SJSA1 (cell line): ENCODE measurements at regions not wholly inside any gene's neighbourhood (a gene's known extent, or its start where the extent isn't known, plus 50 kb on each side); places are given as distances from the start of the nearest gene placed in this dataset.
A peak's percentile ranks its signal among the peaks of the same experiment; 100 is the strongest.
"Not testable (repeated sequence)": the region's sequence is repeated elsewhere in the genome, so short reads cannot be mapped to it uniquely, and the experiment has no call there.

Experiments used
- DNase-seq, 2 experiments: peaks; one replicate each; pipeline ENCODE4 v3.0.0-alpha.2; 2015 to 2020; ENCODE audit warnings: low spot score in 2 of 2, low read depth in 1 of 2
- H3K27ac ChIP-seq: fragments of 250-450 bp; sonication (Bioruptor Pico); 2 replicates; pipeline ENCODE4 v1.5.1; 2020; ENCODE audit warnings: mild to moderate bottlenecking, moderate library complexity
- H3K27me3 ChIP-seq: fragments of 250-450 bp; sonication (Bioruptor Pico); replicated peaks from 2 replicates; pipeline ENCODE4 v1.5.1; 2020; ENCODE audit warnings: mild to moderate bottlenecking, moderate library complexity
- H3K36me3 ChIP-seq: fragments of 250-450 bp; sonication (Bioruptor Pico); 2 replicates; pipeline ENCODE4 v1.5.1; 2020; ENCODE audit warnings: mild to moderate bottlenecking
- H3K4me1 ChIP-seq: fragments of 250-450 bp; sonication (Bioruptor Pico); replicated peaks from 2 replicates; pipeline ENCODE4 v1.6.1; 2021; ENCODE audit warnings: mild to moderate bottlenecking
- H3K4me3 ChIP-seq: fragments of 250-450 bp; sonication (Bioruptor Pico); 2 replicates; pipeline ENCODE4 v1.5.1; 2020; ENCODE audit warnings: mild to moderate bottlenecking
- H3K9me3 ChIP-seq: fragments of 250-450 bp; sonication (Bioruptor Pico); replicated peaks from 2 replicates; pipeline ENCODE4 v1.5.1; 2020; ENCODE audit warnings: mild to moderate bottlenecking

DNA sequence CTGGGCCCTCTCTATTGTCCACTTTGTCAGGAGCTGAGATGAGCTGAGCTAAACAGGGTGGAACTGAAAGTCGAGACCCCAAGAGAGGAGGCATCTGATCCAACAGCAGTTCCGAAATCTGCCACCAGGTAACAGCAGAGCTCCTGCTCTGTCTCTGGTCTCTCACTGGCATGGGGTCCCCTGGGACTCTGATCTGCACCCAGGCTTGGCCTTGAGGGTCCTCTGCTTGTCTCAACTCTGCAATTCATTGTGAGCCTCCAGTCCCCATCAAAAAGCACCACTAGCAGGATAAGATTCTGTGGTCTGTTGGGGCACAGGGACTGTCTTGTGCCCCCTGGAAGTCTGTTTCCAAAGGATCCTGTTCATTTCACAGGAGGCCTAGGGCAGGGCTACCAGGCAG is 62.5 kb upstream of the TOP1 start:
- H3K27ac ChIP-seq, result no peak overlapping the region
- no peaks in the 10 kb centered on the region for H3K36me3 ChIP-seq
- no peaks in the 10 kb centered on the region for H3K27me3 ChIP-seq
- H3K4me3 ChIP-seq, result no peak overlapping the region
- H3K9me3 ChIP-seq, result no peaks in the 10 kb centered on the region
- no peak for DNase-seq
- H3K4me1 ChIP-seq, result peaks cover 4% of the 10 kb centered on the region

DNA sequence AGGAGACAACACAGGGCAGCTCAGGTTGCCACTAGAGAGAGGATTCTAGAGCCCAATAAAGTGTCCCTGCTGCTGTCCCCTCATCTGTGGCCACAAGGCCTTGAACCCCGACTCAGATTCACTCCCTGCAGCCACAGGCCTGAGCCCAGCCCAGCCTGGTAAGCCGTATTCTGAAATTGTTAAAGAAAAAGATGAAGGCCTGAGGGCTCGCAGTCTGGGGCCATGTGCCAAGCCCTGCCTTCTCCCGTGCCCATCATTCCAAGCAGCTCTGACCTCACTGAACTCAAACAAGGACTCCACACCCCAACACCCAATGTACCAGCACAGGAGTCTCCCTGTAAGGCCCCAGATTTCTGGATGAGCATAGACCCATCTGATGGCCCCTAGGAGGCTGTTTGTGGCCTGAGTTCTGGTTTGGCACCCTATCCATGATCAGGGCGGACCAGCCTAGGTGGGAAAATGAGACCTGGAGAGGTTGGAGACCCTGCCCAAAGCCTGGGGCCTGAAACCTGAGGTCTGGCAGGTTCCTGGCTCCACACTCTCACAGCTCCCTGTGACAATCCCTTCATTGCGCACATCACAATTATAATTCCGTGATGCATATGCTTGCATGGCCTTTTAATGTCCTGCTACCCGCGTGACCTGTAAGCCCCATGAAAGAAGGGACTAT is 62.0 kb upstream of the TOP1 start:
- Histone ChIP-seq H3K27me3 (no peaks in the 10 kb centered on the region), H3K4me1 (peaks cover 4% of the 10 kb centered on the region), H3K36me3 (no peaks in the 10 kb centered on the region), H3K9me3 (no peaks in the 10 kb centered on the region), H3K27ac (no peak overlapping the region), H3K4me3 (no peak overlapping the region)
- DNase-seq, result no peak

GRCh38 chr20:40967700-40968099 is 60.9 kb upstream of the TOP1 start:
- H3K9me3 ChIP-seq, result no peaks in the 10 kb centered on the region
- H3K4me1 ChIP-seq, result peaks cover 4% of the 10 kb centered on the region

DNA sequence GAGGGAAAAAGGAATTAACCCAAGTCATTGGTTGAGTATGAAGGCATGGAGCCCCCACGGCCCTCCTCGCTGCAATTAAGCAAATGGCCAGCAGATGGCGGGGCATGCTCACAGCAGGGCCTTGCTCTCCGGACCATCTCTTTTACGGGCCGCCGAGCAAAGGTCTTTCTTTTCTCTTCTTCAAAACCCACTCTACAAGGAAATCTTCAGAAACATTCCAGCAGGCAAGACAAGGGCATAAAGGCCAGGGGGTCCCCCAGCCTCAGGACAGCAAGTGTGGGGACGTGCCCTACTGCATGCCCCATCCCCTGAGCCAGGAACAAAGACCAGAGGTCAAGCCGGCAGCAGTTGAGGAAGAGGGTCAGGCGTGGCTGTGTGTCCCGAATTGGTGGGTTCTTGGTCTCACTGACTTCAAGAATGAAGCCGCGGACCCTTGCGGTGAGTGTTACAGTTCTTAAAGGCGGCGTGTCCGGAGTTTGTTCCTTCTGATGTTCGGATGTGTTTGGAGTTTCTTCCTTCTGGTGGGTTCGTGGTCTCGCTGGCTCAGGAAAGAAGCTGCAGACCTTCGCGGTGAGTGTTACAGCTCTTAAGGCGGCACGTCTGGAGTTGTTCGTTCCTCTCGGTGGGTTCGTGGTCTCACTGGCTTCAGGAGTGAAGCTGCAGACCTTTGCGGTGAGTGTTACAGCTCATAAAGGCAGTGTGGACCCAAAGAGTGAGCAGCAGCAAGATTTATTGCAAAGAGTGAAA is 59.6 kb upstream of the TOP1 start:
- H3K9me3 ChIP-seq, H3K4me1 ChIP-seq, H3K27ac ChIP-seq, H3K36me3 ChIP-seq, H3K27me3 ChIP-seq: not testable (repeated sequence)
- DNase-seq, result peak; percentile 71 to 84
- H3K4me3 ChIP-seq, result peak overlapping the region; percentile 26

More at GRCh38 chr20:40967700-40968099, 60.9 kb upstream of the TOP1 start:
- Histone ChIP-seq H3K27ac (no peak overlapping the region), H3K36me3 (no peaks in the 10 kb centered on the region), H3K4me3 (no peak overlapping the region), H3K27me3 (no peaks in the 10 kb centered on the region)
- DNase-seq, result no peak

DNA sequence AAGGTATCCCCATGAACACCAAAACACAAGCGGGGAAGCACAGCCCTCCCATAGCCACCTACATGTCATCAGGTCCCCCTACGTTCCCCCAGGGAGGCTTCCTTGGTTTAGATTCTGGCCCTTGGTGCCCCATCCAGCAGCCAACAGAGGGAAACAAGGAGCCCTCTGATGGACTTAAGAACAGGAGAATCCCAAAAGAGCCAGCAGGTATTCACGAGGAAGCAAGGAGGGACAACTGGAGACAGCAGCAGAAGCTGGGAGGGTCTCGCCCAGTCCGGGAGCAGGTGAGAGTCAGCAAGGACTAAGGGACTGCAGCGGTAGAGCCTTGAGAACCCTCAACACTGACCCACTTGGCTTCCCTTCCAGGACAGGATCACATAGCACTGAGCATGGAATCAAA is 58.4 kb upstream of the TOP1 start:
- no peak overlapping the region for H3K4me3 ChIP-seq
- H3K9me3 ChIP-seq, result no peaks in the 10 kb centered on the region
- H3K27me3 ChIP-seq, result no peaks in the 10 kb centered on the region
- H3K27ac ChIP-seq, result no peak overlapping the region
- no peaks in the 10 kb centered on the region for H3K36me3 ChIP-seq
- peak in 1 of 2 experiments; percentile 31 for DNase-seq
- H3K4me1 ChIP-seq, result peaks cover 4% of the 10 kb centered on the region

GRCh38 chr20:40977218-40977617 is 51.4 kb upstream of the TOP1 start:
- Histone ChIP-seq H3K9me3 (peaks cover 5% of the 10 kb centered on the region), H3K27ac (no peak overlapping the region), H3K4me3 (no peak overlapping the region), H3K27me3 (0 out of 2 replicates have a peak, but pooled peaks cover 2% of the 10 kb centered on the region), H3K36me3 (no peaks in the 10 kb centered on the region), H3K4me1 (no peaks in the 10 kb centered on the region)
- DNase-seq, result no peak

DNA sequence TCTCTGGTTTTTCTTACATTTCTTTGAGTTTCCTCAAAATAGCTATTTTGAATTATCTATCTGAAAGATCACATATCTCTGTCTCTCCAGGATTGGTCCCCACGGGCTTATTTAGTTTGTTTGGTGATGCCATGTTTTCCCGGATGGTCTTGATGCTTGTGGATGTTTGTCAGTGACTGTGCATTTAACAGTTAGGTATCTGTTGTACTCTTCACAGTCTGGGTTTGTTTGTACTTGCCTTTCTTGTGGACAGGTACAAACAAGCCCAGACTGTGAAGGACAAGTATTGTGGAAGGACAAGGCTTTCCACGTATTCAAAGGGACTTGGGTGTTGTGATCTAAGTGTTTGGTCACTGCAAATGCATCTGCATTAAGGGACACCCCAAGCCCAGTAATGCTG is 49.9 kb upstream of the TOP1 start:
- Histone ChIP-seq H3K9me3 (peaks cover 5% of the 10 kb centered on the region), H3K4me3 (no peak overlapping the region), H3K4me1 (no peaks in the 10 kb centered on the region), H3K27ac (no peak overlapping the region), H3K36me3 (no peaks in the 10 kb centered on the region), H3K27me3 (0 out of 2 replicates have a peak, but pooled peaks cover 2% of the 10 kb centered on the region)
- DNase-seq, result no peak
